ENCODE measurements at regions not wholly inside any gene's neighbourhood (a gene's known extent, or its start where the extent isn't known, plus 50 kb on each side); places are given as distances from the start of the nearest gene placed in this dataset.

DNA sequence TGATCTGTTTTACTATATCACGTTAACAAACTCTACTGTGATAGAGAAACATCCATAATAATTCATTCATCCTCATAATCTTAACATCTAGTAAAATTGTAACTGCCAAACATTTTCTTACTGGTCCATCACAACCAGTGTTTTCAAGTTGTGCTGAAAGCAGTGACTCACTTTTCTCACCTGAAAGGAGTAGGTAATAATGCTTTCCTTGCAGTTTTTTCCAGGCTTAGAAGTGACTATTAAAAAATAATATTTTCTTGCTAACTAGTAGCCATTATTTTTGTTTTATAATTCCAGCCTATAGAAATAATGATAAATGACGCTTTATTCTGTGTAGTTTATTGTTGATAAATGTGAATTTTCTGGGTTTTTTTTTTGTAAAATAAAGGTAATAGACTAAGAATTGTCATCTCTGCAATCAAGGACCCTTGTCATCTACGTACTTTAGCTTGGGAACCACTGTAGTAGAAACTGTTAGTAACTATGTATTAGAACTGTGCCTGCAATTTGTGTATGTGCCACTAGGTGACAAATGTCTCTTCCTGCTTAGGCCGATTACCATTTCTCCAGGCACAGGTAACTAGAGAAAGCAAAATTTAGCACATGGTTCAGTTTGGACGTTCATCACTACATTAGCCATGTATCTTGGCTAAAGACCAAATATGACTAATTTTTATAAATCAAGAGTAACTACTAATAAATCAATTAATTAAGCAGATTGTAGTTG, 409.4 kb upstream of the ERCC4 start:
- TF ChIP-seq, protein P1, sequence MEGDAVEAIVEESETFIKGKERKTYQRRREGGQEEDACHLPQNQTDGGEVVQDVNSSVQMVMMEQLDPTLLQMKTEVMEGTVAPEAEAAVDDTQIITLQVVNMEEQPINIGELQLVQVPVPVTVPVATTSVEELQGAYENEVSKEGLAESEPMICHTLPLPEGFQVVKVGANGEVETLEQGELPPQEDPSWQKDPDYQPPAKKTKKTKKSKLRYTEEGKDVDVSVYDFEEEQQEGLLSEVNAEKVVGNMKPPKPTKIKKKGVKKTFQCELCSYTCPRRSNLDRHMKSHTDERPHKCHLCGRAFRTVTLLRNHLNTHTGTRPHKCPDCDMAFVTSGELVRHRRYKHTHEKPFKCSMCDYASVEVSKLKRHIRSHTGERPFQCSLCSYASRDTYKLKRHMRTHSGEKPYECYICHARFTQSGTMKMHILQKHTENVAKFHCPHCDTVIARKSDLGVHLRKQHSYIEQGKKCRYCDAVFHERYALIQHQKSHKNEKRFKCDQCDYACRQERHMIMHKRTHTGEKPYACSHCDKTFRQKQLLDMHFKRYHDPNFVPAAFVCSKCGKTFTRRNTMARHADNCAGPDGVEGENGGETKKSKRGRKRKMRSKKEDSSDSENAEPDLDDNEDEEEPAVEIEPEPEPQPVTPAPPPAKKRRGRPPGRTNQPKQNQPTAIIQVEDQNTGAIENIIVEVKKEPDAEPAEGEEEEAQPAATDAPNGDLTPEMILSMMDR (IDR thresholded peaks at IDR 0.05), result peak; percentile 50

DNA sequence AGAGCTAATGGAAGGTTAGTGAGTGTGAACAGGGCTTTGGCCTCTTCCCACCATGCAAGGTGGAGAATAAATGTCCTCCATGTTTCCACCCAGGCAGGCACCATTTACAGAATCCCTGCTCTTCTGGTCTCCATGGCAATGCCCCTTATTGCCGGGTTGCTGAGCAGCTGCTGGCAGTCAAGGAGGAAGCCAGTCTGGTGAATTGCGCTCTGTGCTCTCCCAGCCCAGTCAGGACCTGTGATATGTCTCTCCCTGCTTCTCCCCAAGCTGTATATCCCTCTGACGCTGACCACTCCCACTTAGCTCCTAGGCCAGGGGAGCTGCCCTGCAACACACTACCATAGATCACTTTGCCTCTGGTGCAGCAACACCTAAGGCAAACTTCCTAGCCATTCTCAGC, 402.1 kb upstream of the ERCC4 start:
- TF ChIP-seq, protein P1 (IDR thresholded peaks at IDR 0.05), result no peak

DNA sequence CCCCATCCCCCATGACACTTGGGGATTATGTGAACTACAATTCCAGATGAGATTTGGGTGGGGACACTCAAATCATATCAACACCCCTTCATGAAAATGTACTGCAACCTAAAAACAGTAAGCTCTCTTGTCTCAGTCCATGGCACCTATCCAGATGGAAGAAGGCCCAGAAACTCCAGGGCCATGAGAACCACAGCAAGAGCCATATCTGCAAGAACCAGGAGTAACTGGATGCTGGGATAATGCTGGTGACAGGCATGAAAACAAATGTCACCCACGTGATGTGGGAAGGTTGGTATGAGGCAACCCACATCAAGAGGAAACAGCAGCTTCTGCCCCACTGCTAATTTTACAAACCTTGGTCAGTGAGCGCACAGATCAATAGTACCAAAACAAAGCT, 400.1 kb upstream of the ERCC4 start:
- TF ChIP-seq, protein P1 (IDR thresholded peaks at IDR 0.05), result no peak

DNA sequence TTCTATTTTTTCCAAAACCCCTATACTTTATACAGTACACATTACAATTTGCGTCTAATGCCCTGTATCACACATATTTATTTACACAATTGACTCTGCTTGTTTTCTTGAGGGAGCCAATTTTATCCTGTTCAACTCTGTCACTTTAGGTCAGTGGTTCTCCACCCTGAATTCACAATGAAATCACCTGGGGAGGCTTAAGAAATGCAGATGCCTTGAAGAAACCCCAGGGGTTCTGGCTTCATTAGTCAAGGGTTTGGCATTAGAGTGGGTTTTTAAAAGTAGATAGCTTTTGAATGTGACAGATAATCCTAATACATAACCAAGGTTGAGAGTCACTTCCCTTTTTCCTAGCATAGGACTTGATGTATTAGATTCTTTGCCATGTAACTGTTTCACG, 398.6 kb upstream of the ERCC4 start:
- TF ChIP-seq, protein P1 (IDR thresholded peaks at IDR 0.05), result no peak

DNA sequence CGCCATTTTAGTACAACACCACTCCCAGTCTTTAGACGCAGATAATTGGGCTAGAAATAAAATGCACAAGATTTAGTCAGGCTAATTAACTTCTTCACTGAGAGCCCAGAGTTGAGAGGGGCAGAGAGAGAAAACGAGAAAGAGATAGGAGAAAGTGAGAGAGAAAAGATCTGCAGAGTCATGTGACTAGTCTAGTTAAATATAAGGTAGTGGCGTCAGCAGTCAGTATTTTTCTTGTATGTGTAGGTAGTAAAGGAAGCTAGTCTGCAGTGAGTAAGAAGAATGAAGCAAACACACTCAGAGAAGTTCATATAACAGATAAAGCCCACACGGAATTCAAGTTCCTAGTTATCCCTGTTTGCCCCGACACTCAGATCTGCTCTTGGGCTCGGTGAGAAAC, 392.6 kb upstream of the ERCC4 start:
- TF ChIP-seq, protein P1 (IDR thresholded peaks at IDR 0.05), result no peak

DNA sequence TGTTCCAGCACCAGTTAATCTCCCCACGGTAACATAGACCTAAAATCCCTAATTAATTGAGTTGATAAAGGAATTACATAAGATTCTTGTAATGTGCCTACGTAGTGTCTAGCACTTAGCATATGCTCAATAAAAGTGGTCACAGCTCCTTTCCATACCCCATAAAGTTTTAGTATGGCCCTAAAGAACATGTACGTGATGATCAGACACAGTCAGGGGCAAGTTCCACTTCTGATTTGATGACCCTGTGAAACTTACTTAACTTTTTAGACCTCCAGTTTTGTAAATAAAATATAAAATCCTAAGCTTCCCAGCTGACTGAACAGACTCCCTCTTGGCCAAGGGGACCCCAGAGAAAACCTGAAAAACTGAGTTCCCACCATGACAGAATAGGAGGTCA, 391.3 kb upstream of the ERCC4 start:
- TF ChIP-seq, protein P1 (IDR thresholded peaks at IDR 0.05), result no peak

DNA sequence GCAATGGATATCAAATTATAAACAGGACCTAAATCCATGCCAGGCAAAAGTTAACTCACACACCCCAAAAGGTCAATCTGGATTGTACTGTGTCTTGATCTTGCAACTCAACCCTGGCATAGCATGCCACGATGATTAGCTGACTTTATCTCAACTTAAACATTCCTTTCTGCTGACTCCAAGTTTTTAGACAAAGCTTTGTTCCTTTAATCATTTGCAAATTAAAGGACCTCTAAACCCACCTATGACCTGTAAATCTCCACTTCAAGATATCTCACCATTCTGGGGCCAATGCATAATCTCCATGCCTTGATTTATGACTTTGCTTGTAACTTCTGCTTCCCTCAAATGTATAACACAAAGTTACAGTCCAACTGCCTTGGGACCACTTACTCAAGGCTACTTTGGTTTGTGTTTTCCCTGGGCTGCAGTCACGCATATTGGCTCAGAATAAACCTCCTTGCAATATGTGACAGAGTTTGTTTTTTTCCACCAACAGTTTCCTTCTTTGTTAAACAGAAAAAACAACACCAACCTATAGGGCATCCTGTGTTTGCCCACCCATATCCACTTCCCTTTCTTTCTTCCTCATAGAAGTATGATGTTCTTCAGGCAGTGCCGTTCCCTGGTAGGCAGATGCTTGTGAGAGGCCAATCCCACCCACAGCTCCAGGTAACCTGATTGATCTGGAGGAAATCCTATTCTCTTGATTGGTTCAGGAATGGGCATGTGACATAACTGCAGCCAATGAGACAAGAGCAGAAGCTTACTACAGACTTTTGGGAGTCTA, 390.6 kb upstream of the ERCC4 start:
- TF ChIP-seq, protein P1 (IDR thresholded peaks at IDR 0.05), result no peak

All from LNCAP (cell line).